Omental fat pad (tissue), 3 donors: ENCODE measurements at regions not wholly inside any gene's neighbourhood (a gene's known extent, or its start where the extent isn't known, plus 50 kb on each side); places are given as distances from the start of the nearest gene placed in this dataset.

Experiments
- ATAC-seq: fragments of 150-250 bp; one replicate; pipeline ENCODE4 v1.9.1; 2016; ENCODE audit warnings: mild to moderate bottlenecking, moderate library complexity; ENCODE audit not compliant: low FRiP score
- DNase-seq: peaks from one replicate; pipeline ENCODE4 v3.0.0-alpha.2; 2019; ENCODE audit warnings: low spot score
- TF ChIP-seq, protein P1 (sequence below), 3 donors: fragments of 450-650 bp; IDR thresholded peaks; one replicate each; pipeline ENCODE4 v1.5.1; 2016 to 2017; ENCODE audit warnings: antibody characterized with exemption in 3 of 3, mild to moderate bottlenecking in 3 of 3, moderate library complexity in 2 of 3

DNA sequence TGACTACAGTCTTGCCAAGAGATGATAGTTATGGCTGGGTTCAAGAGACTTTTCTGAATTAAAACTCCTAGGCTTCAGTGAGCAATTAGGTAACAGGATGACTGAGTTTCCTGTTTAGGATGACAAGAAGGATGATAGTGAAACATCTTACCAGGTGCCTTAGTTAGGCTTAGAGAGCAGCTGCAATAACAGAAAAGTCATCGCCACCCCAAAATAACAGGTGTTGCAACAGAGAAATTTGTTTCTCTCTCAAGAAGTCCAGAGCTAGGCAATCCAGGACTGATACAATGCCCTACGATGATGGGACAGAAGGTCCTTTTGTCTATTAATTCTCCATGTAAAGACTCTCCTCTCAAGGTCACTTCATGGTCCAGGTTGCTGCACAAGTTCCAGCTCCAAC, 361.8 kb downstream of the CAAP1 start:
- ATAC-seq, result no peak
- no peak for DNase-seq
- TF ChIP-seq, protein P1, sequence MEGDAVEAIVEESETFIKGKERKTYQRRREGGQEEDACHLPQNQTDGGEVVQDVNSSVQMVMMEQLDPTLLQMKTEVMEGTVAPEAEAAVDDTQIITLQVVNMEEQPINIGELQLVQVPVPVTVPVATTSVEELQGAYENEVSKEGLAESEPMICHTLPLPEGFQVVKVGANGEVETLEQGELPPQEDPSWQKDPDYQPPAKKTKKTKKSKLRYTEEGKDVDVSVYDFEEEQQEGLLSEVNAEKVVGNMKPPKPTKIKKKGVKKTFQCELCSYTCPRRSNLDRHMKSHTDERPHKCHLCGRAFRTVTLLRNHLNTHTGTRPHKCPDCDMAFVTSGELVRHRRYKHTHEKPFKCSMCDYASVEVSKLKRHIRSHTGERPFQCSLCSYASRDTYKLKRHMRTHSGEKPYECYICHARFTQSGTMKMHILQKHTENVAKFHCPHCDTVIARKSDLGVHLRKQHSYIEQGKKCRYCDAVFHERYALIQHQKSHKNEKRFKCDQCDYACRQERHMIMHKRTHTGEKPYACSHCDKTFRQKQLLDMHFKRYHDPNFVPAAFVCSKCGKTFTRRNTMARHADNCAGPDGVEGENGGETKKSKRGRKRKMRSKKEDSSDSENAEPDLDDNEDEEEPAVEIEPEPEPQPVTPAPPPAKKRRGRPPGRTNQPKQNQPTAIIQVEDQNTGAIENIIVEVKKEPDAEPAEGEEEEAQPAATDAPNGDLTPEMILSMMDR (IDR thresholded peaks at IDR 0.05), result no peak

DNA sequence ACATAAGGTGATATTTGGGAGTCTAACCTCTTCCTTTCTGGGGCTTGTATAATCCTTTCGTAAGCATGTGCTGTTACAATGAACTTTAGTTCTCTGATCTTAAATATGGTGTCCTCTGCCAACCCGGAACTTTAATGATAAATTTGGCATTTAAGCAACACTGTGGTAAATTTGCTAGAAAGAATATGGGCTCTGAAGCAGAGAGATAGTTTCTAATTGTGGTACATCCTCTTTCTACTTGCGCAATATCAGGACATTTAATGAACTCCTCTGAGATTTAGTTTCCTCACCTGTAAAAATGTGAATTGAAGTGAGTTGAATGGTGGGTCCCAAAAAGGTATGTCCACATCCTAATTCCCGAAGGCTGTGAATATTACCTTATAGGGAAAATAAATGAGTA, 364.7 kb downstream of the CAAP1 start:
- ATAC-seq (no peak), DNase-seq (no peak)
- TF ChIP-seq, protein P1 (IDR thresholded peaks at IDR 0.05), result no peak

DNA sequence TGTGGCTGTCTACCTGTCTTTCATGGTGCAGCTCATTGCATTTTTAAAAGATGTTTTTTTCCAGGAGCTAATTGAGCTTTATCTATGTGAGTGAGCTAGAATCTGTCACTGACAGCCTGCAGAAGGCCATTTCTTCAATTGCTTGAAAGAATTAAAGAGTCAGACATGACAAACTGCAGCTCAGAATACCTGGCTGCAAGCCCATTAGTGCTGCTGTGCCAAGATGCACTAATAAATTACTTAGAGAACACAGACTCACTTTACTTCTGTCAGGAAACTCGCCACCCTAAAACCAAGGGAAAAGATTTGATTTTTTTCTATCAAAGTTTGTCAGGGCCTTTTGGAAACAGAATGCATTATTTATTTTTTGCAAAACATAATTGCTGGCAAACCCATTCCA, 368.3 kb downstream of the CAAP1 start:
- DNase-seq (no peak), ATAC-seq (no peak)
- TF ChIP-seq, protein P1 (IDR thresholded peaks at IDR 0.05), result no peak

GRCh38 chr9:26523577-26523976, 369.0 kb downstream of the CAAP1 start:
- TF ChIP-seq, protein P1 (IDR thresholded peaks at IDR 0.05), result no peak
- no peak for ATAC-seq
- no peak for DNase-seq

DNA sequence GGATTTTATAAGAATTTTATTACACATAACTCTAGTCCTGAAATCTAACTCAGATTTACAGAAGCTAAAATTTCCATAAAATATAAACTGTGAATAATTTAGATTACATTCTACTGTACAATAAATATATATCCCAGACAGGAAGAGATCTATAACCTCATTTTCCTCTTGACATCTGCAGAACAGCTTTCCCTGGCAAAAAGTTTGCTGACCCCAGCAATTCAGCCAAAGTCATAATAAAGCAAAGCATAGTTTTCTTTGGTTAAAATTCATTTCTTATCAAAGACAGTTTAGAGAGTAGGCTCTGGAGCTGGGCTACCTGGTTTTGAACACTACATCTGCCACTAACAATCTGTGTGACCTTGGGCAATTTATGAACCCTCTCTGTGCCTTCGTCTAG, 372.5 kb downstream of the CAAP1 start:
- TF ChIP-seq, protein P1 (IDR thresholded peaks at IDR 0.05), result no peak
- DNase-seq (no peak), ATAC-seq (no peak)

DNA sequence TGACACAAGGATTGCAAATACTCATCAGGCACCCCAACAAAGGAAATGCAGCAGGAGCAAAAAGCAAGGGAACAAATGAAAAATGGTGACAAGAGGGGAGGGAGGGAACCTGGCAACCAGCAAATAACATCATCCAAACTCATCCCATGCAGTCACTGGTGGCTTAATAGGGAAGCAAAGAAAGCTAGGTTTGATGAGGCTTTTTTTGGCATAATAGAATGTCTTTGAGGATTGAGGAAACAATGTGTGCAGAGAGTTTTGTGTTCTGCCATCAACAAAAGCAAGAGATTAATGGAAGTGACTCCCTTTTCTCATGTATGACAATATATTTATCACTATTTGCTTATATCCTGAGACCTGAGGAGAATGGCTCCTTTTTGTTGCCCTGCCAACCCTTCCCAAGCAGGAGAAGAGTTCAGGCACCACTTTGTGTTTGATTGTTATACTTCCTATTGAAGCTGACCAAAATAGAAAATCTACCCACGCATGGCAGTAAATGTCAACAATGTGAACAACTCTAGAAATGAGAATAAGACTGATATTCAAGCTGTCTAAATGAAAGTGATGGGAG, 375.7 kb downstream of the CAAP1 start:
- DNase-seq (no peak), ATAC-seq (no peak)
- TF ChIP-seq, protein P1 (IDR thresholded peaks at IDR 0.05), result no peak

DNA sequence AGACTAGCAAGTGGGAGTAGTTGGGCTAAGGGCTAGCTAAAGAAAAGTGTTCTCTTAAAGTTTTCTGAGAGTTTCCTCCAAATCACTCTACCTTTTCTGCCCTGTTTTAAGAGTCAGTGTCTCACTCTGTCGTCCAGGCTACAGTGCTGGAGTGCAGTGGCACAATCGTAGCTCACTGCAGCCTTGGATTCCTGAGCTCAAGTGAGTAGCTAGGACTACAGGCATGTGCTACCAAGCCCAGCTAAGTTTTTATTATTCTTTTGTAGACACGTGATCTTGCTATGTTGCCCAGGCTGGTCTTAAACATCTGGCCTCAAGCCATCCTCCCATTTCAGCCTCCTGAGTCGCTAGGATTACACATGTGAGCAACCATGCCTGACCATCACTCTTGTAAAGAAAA, 378.9 kb downstream of the CAAP1 start:
- TF ChIP-seq, protein P1 (IDR thresholded peaks at IDR 0.05), result no peak
- DNase-seq (no peak), ATAC-seq (no peak)
